PC-9 (cell line): ENCODE measurements at regions not wholly inside any gene's neighbourhood (a gene's known extent, or its start where the extent isn't known, plus 50 kb on each side); places are given as distances from the start of the nearest gene placed in this dataset.

Source experiments
- BruUV-seq: library from RNA; stranded (reverse); fragments of 400-500 nt; replicated peaks from 2 replicates; lab custom pipeline; 2021; lab: Mats Ljungman, UMichigan
- CTCF ChIA-PET: fragments of 300-600 bp; sonication (Branson Sonifier 250); formaldehyde crosslinking; loops from one replicate; lab custom pipeline; 2022; ENCODE audit warnings: antibody characterized with exemption; lab: Charles Lee
- POLR2A ChIA-PET: fragments of 300-600 bp; sonication (Branson Sonifier 250); formaldehyde crosslinking; loops from one replicate; lab custom pipeline; 2022; ENCODE audit warnings: antibody characterized with exemption; ENCODE audit not compliant: unreplicated experiment; lab: Charles Lee
- DNase-seq, 2 experiments: peaks; one replicate each; pipeline versions ENCODE4 v3.0.0 to v3.0.0-alpha.2; 2015 to 2022; ENCODE audit warnings: mixed read lengths in 1 of 2
- H2AFZ ChIP-seq: fragments of 200-600 bp; sonication (generic); 2 replicates; pipeline ENCODE4 v1.8.1; 2017; ENCODE audit warnings: antibody characterized with exemption
- H3F3A ChIP-seq: fragments of 200-600 bp; sonication (generic); 2 replicates; pipeline ENCODE4 v1.8.1; 2017; ENCODE audit warnings: antibody characterized with exemption, mild to moderate bottlenecking, low read depth; ENCODE audit not compliant: insufficient read depth
- H3K27ac ChIP-seq: fragments of 200-600 bp; sonication (generic); 2 replicates; pipeline ENCODE4 v1.6.1; 2016; ENCODE audit warnings: mixed run types
- H3K27me3 ChIP-seq: fragments of 200-600 bp; sonication (generic); 2 replicates; pipeline ENCODE4 v1.6.1; 2016; ENCODE audit warnings: low read depth, mixed run types; ENCODE audit not compliant: insufficient read depth
- H3K36me3 ChIP-seq: fragments of 200-600 bp; sonication (generic); 2 replicates; pipeline ENCODE4 v1.6.1; 2016; ENCODE audit warnings: low read depth, mixed run types
- H3K4me1 ChIP-seq: fragments of 200-600 bp; sonication (generic); replicated peaks from 2 replicates; pipeline ENCODE4 v1.6.1; 2016; ENCODE audit warnings: mixed run types; ENCODE audit not compliant: insufficient read depth
- H3K4me2 ChIP-seq: fragments of 200-600 bp; sonication (generic); 2 replicates; pipeline ENCODE4 v1.6.1; 2017; ENCODE audit warnings: mixed run types
- H3K4me3 ChIP-seq: fragments of 200-600 bp; sonication (generic); 2 replicates; pipeline ENCODE4 v1.6.1; 2016; ENCODE audit warnings: mixed run types
- H3K79me2 ChIP-seq: fragments of 200-600 bp; sonication (generic); 2 replicates; pipeline ENCODE4 v1.6.1; 2017; ENCODE audit warnings: low read depth, mixed run types
- H3K9me2 ChIP-seq: fragments of 200-600 bp; sonication (generic); 2 replicates; pipeline ENCODE4 v1.8.1; 2017; ENCODE audit warnings: mild to moderate bottlenecking; ENCODE audit not compliant: insufficient read depth
- H3K9me3 ChIP-seq: fragments of 200-600 bp; sonication (generic); 2 replicates; pipeline ENCODE4 v1.8.1; 2016; ENCODE audit warnings: low read depth; ENCODE audit not compliant: insufficient read depth
- H4K20me1 ChIP-seq: fragments of 200-600 bp; sonication (generic); 2 replicates; pipeline ENCODE4 v1.8.1; 2017; ENCODE audit not compliant: insufficient read depth
- CTCF ChIP-seq: fragments of 200-600 bp; sonication (generic); conservative IDR thresholded peaks from 2 replicates; pipeline ENCODE4 v1.6.1; 2017; ENCODE audit warnings: mixed run types, antibody characterized with exemption, mild to moderate bottlenecking, moderate library complexity
- EZH2 ChIP-seq: fragments of 200-600 bp; sonication (generic); IDR thresholded peaks from 2 replicates; pipeline ENCODE4 v1.8.0; 2017; ENCODE audit warnings: antibody characterized with exemption, low read depth
- intact Hi-C: fragments of 100-400 bp; cut with micrococcal nuclease; formaldehyde crosslinking; loops from one replicate; pipeline ENCODE4 v1.10.0; 2022; ENCODE audit not compliant: unreplicated experiment

DNA sequence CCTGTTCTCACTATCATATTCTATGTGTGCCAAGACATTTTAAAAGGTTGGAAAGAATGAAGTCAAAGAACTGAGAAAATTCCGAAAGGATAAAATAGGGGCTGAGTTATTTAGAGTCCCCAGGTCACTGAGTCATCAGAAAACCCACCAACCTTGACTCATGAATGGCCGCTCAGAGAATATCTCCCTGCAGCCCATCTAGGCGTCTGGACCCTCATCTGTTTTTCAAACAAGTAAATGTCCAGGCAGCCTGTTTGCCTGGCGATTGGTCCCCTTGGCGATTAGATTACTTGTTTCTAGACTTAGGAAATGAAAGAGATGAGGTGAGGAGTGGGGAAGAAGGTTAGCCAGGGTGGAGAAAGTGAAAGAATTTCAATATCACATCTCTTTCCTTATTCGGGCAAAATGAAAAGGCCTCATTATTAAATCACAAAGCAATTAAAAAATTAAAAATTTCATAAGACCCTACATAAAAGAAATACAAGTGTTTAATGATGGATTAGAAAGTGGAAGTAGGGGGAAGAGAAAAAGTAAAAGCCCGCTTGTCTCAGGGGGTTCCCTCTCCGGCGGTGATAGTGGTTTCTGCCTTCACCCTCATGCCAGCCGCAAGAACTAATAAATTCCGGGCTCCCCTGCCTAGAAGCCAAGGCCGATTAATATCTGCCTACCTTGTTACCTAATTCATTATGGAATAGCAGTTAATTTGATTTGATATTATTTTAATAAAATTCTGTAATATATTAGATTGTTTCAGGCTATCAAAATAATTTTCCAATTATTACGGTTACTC, 415.9 kb downstream of the BCL11B start:
- Histone ChIP-seq H3K9me2 (no peaks in the 10 kb centered on the region), H3K79me2 (no peaks in the 10 kb centered on the region), H3K4me1 (no peaks in the 10 kb centered on the region), H3K27ac (no peak overlapping the region), H3K36me3 (no peaks in the 10 kb centered on the region), H3K4me3 (no peak overlapping the region), H4K20me1 (no peaks in the 10 kb centered on the region), H2AFZ (no peak overlapping the region), H3K27me3 (peaks cover 36% of the 10 kb centered on the region; the same call in 1 of the 2 replicates), H3K4me2 (no peak overlapping the region), H3F3A (no peaks in the 10 kb centered on the region), H3K9me3 (no peaks in the 10 kb centered on the region)
- ChIA-PET CTCF (no interaction called here), POLR2A (no interaction called here)
- intact Hi-C loops: no loop called here
- no peak for TF ChIP-seq CTCF
- no peak for TF ChIP-seq EZH2
- BruUV-seq: no TSS peak
- no peak for DNase-seq

GRCh38 chr14:98858158-98858557, 413.8 kb downstream of the BCL11B start:
- CTCF ChIA-PET: no interaction called here
- Histone ChIP-seq H3K36me3 (no peaks in the 10 kb centered on the region), H3K27ac (no peak overlapping the region), H3F3A (no peaks in the 10 kb centered on the region), H3K27me3 (peaks cover 27% of the 10 kb centered on the region; the same call in 1 of the 2 replicates), H3K79me2 (no peaks in the 10 kb centered on the region), H3K9me3 (no peaks in the 10 kb centered on the region), H3K4me1 (no peaks in the 10 kb centered on the region), H4K20me1 (no peaks in the 10 kb centered on the region), H3K4me2 (no peak overlapping the region), H2AFZ (no peak overlapping the region), H3K4me3 (no peak overlapping the region), H3K9me2 (no peaks in the 10 kb centered on the region)
- DNase-seq: no peak
- POLR2A ChIA-PET: no interaction called here
- TF ChIP-seq CTCF (no peak), EZH2 (no peak)
- no TSS peak for BruUV-seq
- intact Hi-C loops: no loop called here

GRCh38 chr14:98858561-98858960, 413.4 kb downstream of the BCL11B start:
- ChIA-PET POLR2A (no interaction called here), CTCF (no interaction called here)
- Histone ChIP-seq H4K20me1 (no peaks in the 10 kb centered on the region), H3K9me2 (no peaks in the 10 kb centered on the region), H3K36me3 (no peaks in the 10 kb centered on the region), H3K4me3 (no peak overlapping the region), H3K27ac (no peak overlapping the region), H3F3A (no peaks in the 10 kb centered on the region), H3K27me3 (peaks cover 23% of the 10 kb centered on the region; the same call in 1 of the 2 replicates), H2AFZ (no peak overlapping the region), H3K4me1 (no peaks in the 10 kb centered on the region), H3K9me3 (no peaks in the 10 kb centered on the region), H3K4me2 (no peak overlapping the region), H3K79me2 (no peaks in the 10 kb centered on the region)
- no peak for DNase-seq
- intact Hi-C loops: no loop called here
- no peak for TF ChIP-seq CTCF
- no peak for TF ChIP-seq EZH2
- no TSS peak for BruUV-seq
